ENCODE measurements at regions not wholly inside any gene's neighbourhood (a gene's known extent, or its start where the extent isn't known, plus 50 kb on each side); places are given as distances from the start of the nearest gene placed in this dataset.

DNA sequence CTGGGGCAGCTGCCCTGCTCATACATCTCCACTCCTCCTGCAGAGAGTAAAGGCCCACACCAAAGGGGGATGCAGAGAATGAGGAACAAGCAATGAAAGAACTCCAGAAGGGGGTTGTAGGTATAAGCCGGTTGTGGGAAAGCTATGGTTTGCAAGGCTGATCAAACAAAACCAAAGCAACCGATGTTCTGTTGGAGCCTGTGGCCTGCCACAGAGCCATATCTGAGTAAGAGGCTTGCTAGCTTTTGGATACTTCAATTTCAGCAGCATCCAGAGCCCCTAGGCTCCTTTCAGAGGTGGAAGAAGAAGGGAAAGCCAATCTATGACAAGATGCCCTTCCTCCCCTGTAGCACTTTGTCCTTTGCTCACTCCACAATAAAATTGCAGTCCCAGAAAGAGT lies 163.2 kb downstream of the RRAGC start:
- Histone ChIP-seq H3K4me3 (replicated peaks in 1 of 3; ENCODE audit: insufficient read depth in 1 of 3, low read depth in 1 of 3, low read length in 3 of 3) (no peak overlapping the region), H3K27me3 (ENCODE audit: control insufficient read depth in 2 of 2, insufficient read depth in 2 of 2, low read length in 2 of 2) (no peaks in the 10 kb centered on the region), H3K79me2 (ENCODE audit: control insufficient read depth, insufficient read depth, low read length) (no peaks in the 10 kb centered on the region), H3K9me3 (replicated peaks; ENCODE audit: control insufficient read depth, insufficient read depth, low read length) (no peaks in the 10 kb centered on the region), H3K9ac (replicated peaks; ENCODE audit: extremely low read depth, insufficient read depth, low read length) (no peak overlapping the region), H3K9me1 (replicated peaks; ENCODE audit: control insufficient read depth, extremely low read depth, insufficient read depth, low read length) (no peaks in the 10 kb centered on the region), H2AFZ (ENCODE audit: low read depth, low read length) (no peak overlapping the region), H3K27ac (ENCODE audit: insufficient read depth, low read depth, low read length) (no peak overlapping the region), H3K36me3 (ENCODE audit: control insufficient read depth in 2 of 2, extremely low read depth in 1 of 2, insufficient read depth in 2 of 2, low read length in 2 of 2) (no peaks in the 10 kb centered on the region), H3K4me2 (ENCODE audit: insufficient read depth, low read length) (no peak overlapping the region), H3K4me1 (ENCODE audit: control insufficient read depth, extremely low read depth, insufficient read depth, low read length) (no peaks in the 10 kb centered on the region), H4K20me1 (replicated peaks; ENCODE audit: control insufficient read depth, extremely low read depth, insufficient read depth, low read length) (no peaks in the 10 kb centered on the region)
- DNase-seq (ENCODE audit: low read depth, low spot score) (no peak), FAIRE-seq (no peak)
- ChIA-PET POLR2A (no interaction called here), CTCF (no interaction called here)
- TF ChIP-seq, protein P1, sequence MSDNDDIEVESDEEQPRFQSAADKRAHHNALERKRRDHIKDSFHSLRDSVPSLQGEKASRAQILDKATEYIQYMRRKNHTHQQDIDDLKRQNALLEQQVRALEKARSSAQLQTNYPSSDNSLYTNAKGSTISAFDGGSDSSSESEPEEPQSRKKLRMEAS (IDR thresholded peaks at IDR 0.05; ENCODE audit: insufficient read depth, insufficient read length): no peak
- TF ChIP-seq MYC (IDR thresholded peaks at IDR 0.05; ENCODE audit: low read depth, low read length): no peak
- TF ChIP-seq JUN (IDR thresholded peaks at IDR 0.05; ENCODE audit: borderline replicate concordance, insufficient read depth, insufficient read length, low read depth): no peak
- TF ChIP-seq FOS (IDR thresholded peaks at IDR 0.05; ENCODE audit: borderline replicate concordance, insufficient read depth, low read length): no peak
- no peak for TF ChIP-seq CTCF (IDR thresholded peaks at IDR 0.05; ENCODE audit: extremely low read depth in 1 of 2, insufficient read depth in 1 of 2, low read depth in 1 of 2, low read length in 2 of 2)
- TF ChIP-seq POLR2AphosphoS5 (IDR thresholded peaks at IDR 0.05; ENCODE audit: insufficient read depth, low read depth, low read length): no peak
- TF ChIP-seq EZH2 (IDR thresholded peaks at IDR 0.05; ENCODE audit: borderline replicate concordance, low read depth, low read length, severe bottlenecking): no peak
- TF ChIP-seq GATA2 (IDR thresholded peaks at IDR 0.05; ENCODE audit: insufficient read depth, insufficient read length, low read depth, low read length): no peak
- TF ChIP-seq POLR2A (IDR thresholded peaks at IDR 0.05; ENCODE audit: low read depth, low read length): no peak
- dilution Hi-C loops (cut with MboI; ENCODE audit: extremely low pct_ligation_motif_present, low sequenced_read_pairs) (no loop called here), intact Hi-C loops (cut with micrococcal nuclease) (no loop called here)
- no TSS peak for BruUV-seq (replicated peaks)
